Prostate gland (tissue), 2 donors: ENCODE measurements at regions not wholly inside any gene's neighbourhood (a gene's known extent, or its start where the extent isn't known, plus 50 kb on each side); places are given as distances from the start of the nearest gene placed in this dataset.

Experiments
- DNase-seq: peaks from one replicate; pipeline ENCODE4 v3.0.0-alpha.2; 2019; ENCODE audit warnings: low spot score
- H3K27ac ChIP-seq, 2 donors: fragments of 200-600 bp; sonication (generic); 2 replicates each; pipeline ENCODE4 v1.5.1; 2017 to 2019
- H3K27me3 ChIP-seq: fragments of 200-600 bp; sonication (generic); replicated peaks from 2 replicates; pipeline ENCODE4 v1.5.1; 2019; ENCODE audit not compliant: insufficient read depth
- H3K36me3 ChIP-seq, 2 donors: fragments of 200-600 bp; sonication (generic); 1 replicate in 1 of 2; 2 replicates in 1 of 2; pipeline versions ENCODE4 v1.5.1 to v1.8.1; 2017 to 2019
- H3K4me1 ChIP-seq: fragments of 200-600 bp; sonication (generic); replicated peaks from 2 replicates; pipeline ENCODE4 v1.5.1; 2019
- H3K4me3 ChIP-seq, 2 donors: fragments of 200-600 bp; sonication (generic); 2 replicates each; pipeline ENCODE4 v1.5.1; 2017 to 2019
- H3K9me3 ChIP-seq: fragments of 200-600 bp; sonication (generic); 2 replicates; pipeline ENCODE4 v1.5.1; 2017
- POLR2A ChIP-seq: fragments of 450-650 bp; IDR thresholded peaks from one replicate; pipeline ENCODE4 v1.6.1; 2016; ENCODE audit warnings: antibody characterized with exemption, mild to moderate bottlenecking
- POLR2AphosphoS5 ChIP-seq: sonication (generic); formaldehyde crosslinking; IDR thresholded peaks from one replicate; pipeline ENCODE4 v1.6.1; 2017; ENCODE audit warnings: antibody characterized with exemption
- WGBS: methylation state at CpG from one replicate; pipeline ENCODE4 v1.1.5; 2018; 5-methylcytosine and 5-hydroxymethylcytosine counted together
- intact Hi-C: fragments of 100-400 bp; cut with DNase I; formaldehyde crosslinking; loops from one replicate; pipeline ENCODE4 v1.14.2; 2022
- TF ChIP-seq, protein P1 (sequence below), 4 experiments: fragments of 200-600 bp in 2 of 4; fragments of 450-650 bp in 2 of 4; sonication (generic) in 2 of 4; IDR thresholded peaks; 1 replicate in 3 of 4; 2 replicates in 1 of 4; pipeline ENCODE4 v1.5.1; 2016 to 2019; ENCODE audit warnings: antibody characterized with exemption in 4 of 4, mild to moderate bottlenecking in 2 of 4, moderate library complexity in 2 of 4

DNA sequence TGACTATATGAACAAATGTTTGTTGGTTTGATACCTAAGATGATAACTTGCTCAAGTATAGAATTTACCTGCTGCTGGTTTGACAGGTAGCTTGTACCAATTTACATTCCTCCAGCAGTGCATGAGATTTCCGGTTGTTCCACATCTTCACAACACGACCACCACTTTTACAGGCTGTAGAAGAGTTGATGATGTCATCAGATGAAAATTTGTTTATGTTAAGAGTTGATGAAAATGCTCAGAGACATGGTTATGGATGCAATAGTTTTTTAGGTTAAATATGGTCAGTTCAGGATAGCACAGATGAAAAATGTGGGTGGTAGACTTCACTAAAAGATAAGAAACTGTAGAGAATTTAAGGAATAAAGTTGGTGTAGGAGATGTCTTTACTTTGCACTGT, 468.3 kb downstream of the PCDH18 start:
- Histone ChIP-seq H3K9me3 (no peaks in the 10 kb centered on the region), H3K36me3 (no peaks in the 10 kb centered on the region), H3K27ac (no peak overlapping the region), H3K4me1 (no peaks in the 10 kb centered on the region), H3K4me3 (no peak overlapping the region), H3K27me3 (no peaks in the 10 kb centered on the region)
- TF ChIP-seq POLR2A: no peak
- TF ChIP-seq, protein P1, sequence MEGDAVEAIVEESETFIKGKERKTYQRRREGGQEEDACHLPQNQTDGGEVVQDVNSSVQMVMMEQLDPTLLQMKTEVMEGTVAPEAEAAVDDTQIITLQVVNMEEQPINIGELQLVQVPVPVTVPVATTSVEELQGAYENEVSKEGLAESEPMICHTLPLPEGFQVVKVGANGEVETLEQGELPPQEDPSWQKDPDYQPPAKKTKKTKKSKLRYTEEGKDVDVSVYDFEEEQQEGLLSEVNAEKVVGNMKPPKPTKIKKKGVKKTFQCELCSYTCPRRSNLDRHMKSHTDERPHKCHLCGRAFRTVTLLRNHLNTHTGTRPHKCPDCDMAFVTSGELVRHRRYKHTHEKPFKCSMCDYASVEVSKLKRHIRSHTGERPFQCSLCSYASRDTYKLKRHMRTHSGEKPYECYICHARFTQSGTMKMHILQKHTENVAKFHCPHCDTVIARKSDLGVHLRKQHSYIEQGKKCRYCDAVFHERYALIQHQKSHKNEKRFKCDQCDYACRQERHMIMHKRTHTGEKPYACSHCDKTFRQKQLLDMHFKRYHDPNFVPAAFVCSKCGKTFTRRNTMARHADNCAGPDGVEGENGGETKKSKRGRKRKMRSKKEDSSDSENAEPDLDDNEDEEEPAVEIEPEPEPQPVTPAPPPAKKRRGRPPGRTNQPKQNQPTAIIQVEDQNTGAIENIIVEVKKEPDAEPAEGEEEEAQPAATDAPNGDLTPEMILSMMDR (IDR thresholded peaks at IDR 0.05): no peak
- DNase-seq: no peak
- 54% methylated on average over 2 of the region's 2 CpGs for whole genome bisulfite sequencing
- intact Hi-C loops: no loop called here

DNA sequence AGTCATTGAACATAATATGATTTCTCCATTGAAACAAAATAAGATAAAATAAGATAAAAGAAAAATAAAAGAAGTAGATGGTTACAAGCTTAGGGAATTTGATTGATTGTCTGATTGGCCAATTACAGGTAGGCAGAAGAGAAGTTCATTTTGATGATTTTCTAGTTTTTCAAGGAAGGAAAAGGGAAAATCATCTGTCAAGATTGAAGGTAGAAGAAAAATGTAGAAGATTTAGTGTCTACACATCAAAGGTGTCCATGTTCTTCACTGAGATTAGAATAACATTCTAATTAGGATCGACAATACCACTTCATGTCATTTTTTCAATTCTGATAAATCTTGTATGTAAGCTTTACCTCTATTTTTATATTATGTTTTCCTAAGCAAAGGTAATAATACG, 489.1 kb downstream of the PCDH18 start:
- 93% methylated on average over 2 of the region's 2 CpGs for WGBS
- no peaks in the 10 kb centered on the region for H3K36me3 ChIP-seq
- no peaks in the 10 kb centered on the region for H3K4me1 ChIP-seq
- H3K9me3 ChIP-seq: no peaks in the 10 kb centered on the region
- intact Hi-C loops: no loop called here
- no peak overlapping the region for H3K4me3 ChIP-seq
- no peak for DNase-seq
- no peaks in the 10 kb centered on the region for H3K27me3 ChIP-seq
- TF ChIP-seq POLR2A (no peak), POLR2AphosphoS5 (no peak)
- TF ChIP-seq, protein P1 (IDR thresholded peaks at IDR 0.05): no peak
- H3K27ac ChIP-seq: no peak overlapping the region

DNA sequence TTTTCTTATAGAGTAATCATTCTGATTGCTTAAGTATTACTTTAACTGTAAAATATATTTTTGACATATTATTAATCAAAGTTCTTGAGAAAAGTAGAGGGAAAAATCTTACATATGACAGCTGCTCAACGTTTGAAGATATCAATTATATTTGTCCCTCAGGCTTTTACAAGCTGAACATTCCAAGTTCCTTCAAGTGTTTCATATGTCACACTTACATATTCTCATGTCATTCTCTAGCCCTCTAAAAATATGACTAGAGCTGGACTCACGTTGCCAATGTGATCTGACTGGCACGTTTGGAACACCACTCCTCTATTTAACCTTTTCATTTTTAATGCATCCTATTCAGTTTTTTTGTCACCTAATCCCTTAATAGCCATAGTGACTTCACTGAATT, 492.9 kb downstream of the PCDH18 start:
- no peak for TF ChIP-seq POLR2A
- no peak overlapping the region for H3K4me3 ChIP-seq
- no peaks in the 10 kb centered on the region for H3K27me3 ChIP-seq
- 16% methylated on average over 3 of the region's 3 CpGs for WGBS
- H3K9me3 ChIP-seq: no peaks in the 10 kb centered on the region
- intact Hi-C loops: no loop called here
- H3K4me1 ChIP-seq: no peaks in the 10 kb centered on the region
- no peak for DNase-seq
- no peak overlapping the region for H3K27ac ChIP-seq
- no peaks in the 10 kb centered on the region for H3K36me3 ChIP-seq

DNA sequence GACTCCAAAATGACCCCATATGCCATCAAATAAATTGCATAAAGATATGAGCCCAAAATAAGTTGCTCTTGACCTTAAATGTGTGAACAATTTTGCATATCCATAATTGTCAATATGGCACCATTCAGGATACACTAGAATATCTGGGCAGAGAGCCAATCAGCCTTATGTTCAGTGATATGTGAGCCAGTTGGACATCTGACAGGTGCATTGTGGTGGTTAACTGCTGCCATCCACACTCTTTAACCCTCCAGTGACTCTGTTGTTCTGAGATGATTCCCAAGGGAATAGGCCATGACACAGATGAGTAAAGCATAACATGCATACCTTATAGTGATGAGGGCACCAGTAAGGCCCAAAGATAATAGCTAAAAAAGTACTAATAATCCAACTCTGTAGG, 500.1 kb downstream of the PCDH18 start:
- no peak for DNase-seq
- Histone ChIP-seq H3K27me3 (no peaks in the 10 kb centered on the region), H3K4me3 (no peak overlapping the region), H3K9me3 (no peaks in the 10 kb centered on the region), H3K27ac (no peak overlapping the region), H3K4me1 (no peaks in the 10 kb centered on the region), H3K36me3 (no peaks in the 10 kb centered on the region)
- intact Hi-C loops: no loop called here
- TF ChIP-seq POLR2A: no peak
- TF ChIP-seq, protein P1 (IDR thresholded peaks at IDR 0.05): no peak

DNA sequence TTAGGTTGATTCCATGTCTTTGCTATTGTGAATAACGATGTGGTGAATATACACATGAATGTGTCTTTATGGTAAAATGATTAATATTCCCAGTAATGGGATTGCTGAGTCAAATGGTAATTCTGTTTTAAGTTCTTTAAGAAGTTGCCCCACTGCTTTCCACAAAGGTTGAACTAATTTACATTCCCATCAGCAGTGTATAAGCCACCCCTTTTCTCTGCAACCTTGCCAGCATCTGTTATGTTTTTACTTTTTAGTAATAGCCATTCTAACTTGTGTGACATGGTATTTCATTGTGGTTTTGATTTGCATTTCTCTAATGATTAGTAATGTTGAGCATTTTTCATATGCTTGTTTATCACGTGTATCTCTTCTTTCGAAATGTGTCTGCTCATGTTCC, 503.3 kb downstream of the PCDH18 start:
- Histone ChIP-seq H3K4me1 (no peaks in the 10 kb centered on the region), H3K9me3 (no peaks in the 10 kb centered on the region), H3K27ac (no peak overlapping the region), H3K27me3 (no peaks in the 10 kb centered on the region), H3K36me3 (no peaks in the 10 kb centered on the region), H3K4me3 (no peak overlapping the region)
- TF ChIP-seq, protein P1 (IDR thresholded peaks at IDR 0.05): no peak
- TF ChIP-seq POLR2AphosphoS5: no peak
- no peak for TF ChIP-seq POLR2A
- intact Hi-C loops: no loop called here
- WGBS: 59% methylated on average over 3 of the region's 3 CpGs
- no peak for DNase-seq
